DND-41 (cell line): ENCODE measurements at regions not wholly inside any gene's neighbourhood (a gene's known extent, or its start where the extent isn't known, plus 50 kb on each side); places are given as distances from the start of the nearest gene placed in this dataset.

ENCODE experiments used
- ATAC-seq: fragments of 200-7000 bp; cut with Tn5 transposase; 3 replicates; pipeline ENCODE4 v1.9.1; 2021; ENCODE audit warnings: low read depth; ENCODE audit not compliant: insufficient read depth
- DNase-seq: peaks from one replicate; pipeline ENCODE4 v3.0.0-alpha.2; 2020
- H2AFZ ChIP-seq: 2 replicates; pipeline ENCODE4 v1.6.0; 2012; ENCODE audit warnings: low read depth, low read length
- H3K27ac ChIP-seq: 2 replicates; pipeline ENCODE4 v1.5.1; 2012; ENCODE audit warnings: low read length, inconsistent platforms
- H3K27me3 ChIP-seq: fragments of 200-600 bp; sonication (generic); 2 replicates; pipeline ENCODE4 v1.6.0; 2012; ENCODE audit warnings: low read length, mild to moderate bottlenecking, inconsistent platforms; ENCODE audit not compliant: insufficient read depth, poor library complexity
- H3K36me3 ChIP-seq: 2 replicates; pipeline ENCODE4 v1.5.1; 2012; ENCODE audit warnings: low read length, inconsistent platforms; ENCODE audit not compliant: insufficient read depth
- H3K4me1 ChIP-seq: 2 replicates; pipeline ENCODE4 v1.5.1; 2012; ENCODE audit warnings: mild to moderate bottlenecking, low read length; ENCODE audit not compliant: insufficient read depth
- H3K4me2 ChIP-seq: 2 replicates; pipeline ENCODE4 v1.6.0; 2012; ENCODE audit warnings: mild to moderate bottlenecking, moderate library complexity, low read length, inconsistent platforms; ENCODE audit not compliant: insufficient read depth
- H3K4me3 ChIP-seq, 2 experiments: fragments of 200-600 bp in 1 of 2; shearing (Covaris generic) in 1 of 2; 2 replicates each; pipeline ENCODE4 v1.5.1; 2012 to 2016; ENCODE audit warnings: inconsistent platforms in 2 of 2, low read length in 2 of 2, mild to moderate bottlenecking in 2 of 2, low read depth in 1 of 2, moderate library complexity in 1 of 2
- H3K79me2 ChIP-seq: 2 replicates; pipeline ENCODE4 v1.6.0; 2012; ENCODE audit warnings: low read length, inconsistent platforms; ENCODE audit not compliant: insufficient read depth
- H3K9ac ChIP-seq: 2 replicates; pipeline ENCODE4 v1.6.0; 2012; ENCODE audit warnings: low read depth, mild to moderate bottlenecking, inconsistent platforms, low read length, moderate library complexity
- H3K9me3 ChIP-seq: 2 replicates; pipeline ENCODE4 v1.5.1; 2012; ENCODE audit warnings: low read length, moderate library complexity, mild to moderate bottlenecking, inconsistent platforms; ENCODE audit not compliant: insufficient read depth, severe bottlenecking
- H4K20me1 ChIP-seq: 2 replicates; pipeline ENCODE4 v1.6.0; 2012; ENCODE audit warnings: low read length; ENCODE audit not compliant: insufficient read depth
- EZH2 ChIP-seq: IDR thresholded peaks from 3 replicates; pipeline ENCODE4 v1.6.1; 2012; ENCODE audit warnings: borderline replicate concordance, low read depth, mild to moderate bottlenecking, moderate library complexity, low read length, inconsistent platforms; ENCODE audit not compliant: severe bottlenecking
- TF ChIP-seq, protein P1 (sequence below): IDR thresholded peaks from 2 replicates; pipeline ENCODE4 v1.5.1; 2012; ENCODE audit warnings: borderline replicate concordance, low read length, moderate library complexity, mild to moderate bottlenecking; ENCODE audit not compliant: poor library complexity, severe bottlenecking; ENCODE audit errors: extremely low read depth

DNA sequence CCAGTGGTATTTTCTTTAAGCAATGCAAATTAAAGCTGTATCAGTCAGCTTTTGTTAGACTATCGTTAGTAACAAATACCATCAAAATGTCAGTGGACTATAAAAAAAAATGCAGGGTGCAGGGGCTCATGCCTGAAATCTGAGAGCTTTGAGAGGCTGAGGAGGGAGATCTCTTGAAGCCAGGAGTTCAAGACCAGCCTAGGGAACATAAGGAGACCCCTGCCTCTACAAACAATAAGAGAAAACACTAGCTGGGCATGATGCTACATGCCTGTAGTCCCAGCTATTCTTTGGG, 253.7 kb downstream of the MYCN start:
- Histone ChIP-seq H3K4me1 (no peaks in the 10 kb centered on the region), H3K9ac (no peak overlapping the region), H2AFZ (no peak overlapping the region), H3K4me3 (no peak overlapping the region), H3K9me3 (no peaks in the 10 kb centered on the region), H4K20me1 (no peaks in the 10 kb centered on the region), H3K4me2 (no peak overlapping the region), H3K36me3 (no peaks in the 10 kb centered on the region), H3K79me2 (no peaks in the 10 kb centered on the region), H3K27me3 (no peaks in the 10 kb centered on the region), H3K27ac (no peak overlapping the region)
- no peak for DNase-seq
- no peak for TF ChIP-seq EZH2
- no peak for ATAC-seq

DNA sequence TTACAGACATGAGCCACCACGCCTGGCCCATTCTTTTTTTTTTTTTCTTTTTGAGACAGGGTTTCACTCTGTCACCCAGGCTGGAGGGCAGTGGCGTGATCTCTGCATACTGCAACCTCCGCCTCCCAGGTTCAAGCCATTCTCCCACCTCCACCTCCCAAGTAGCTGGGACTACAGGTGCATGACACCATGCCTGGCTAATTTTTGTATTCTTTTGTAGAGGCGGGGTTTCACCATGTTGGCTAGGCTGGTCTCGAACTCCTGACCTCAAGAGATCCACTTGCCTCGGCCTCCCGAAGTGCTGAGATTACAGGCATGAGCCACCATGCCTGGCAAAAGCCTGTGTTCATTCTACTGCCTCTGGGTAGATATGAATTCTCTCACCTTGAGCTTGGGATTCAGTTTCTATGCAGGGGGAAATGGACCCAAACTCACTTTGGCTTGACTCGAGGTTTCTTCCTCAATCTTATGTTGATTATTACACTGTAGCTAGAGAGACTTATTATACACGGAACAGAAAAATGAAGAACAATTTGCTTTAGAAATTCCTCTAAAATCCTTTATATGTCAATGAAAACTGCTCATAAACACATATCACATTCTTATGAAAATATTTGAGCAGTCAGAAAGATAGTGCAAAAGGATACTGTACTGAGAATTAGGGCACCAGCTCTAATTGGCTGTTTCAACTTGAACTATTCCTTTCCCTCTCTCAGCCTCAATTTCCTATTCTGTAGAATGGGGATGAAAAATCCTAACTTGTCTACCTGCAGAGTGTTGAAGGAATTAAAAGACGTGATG, 252.3 kb downstream of the MYCN start:
- Histone ChIP-seq H3K4me2 (no peak overlapping the region), H3K9me3 (no peaks in the 10 kb centered on the region), H3K79me2 (no peaks in the 10 kb centered on the region), H3K27ac (no peak overlapping the region), H3K4me3 (no peak overlapping the region), H3K36me3 (no peaks in the 10 kb centered on the region), H3K27me3 (no peaks in the 10 kb centered on the region), H4K20me1 (no peaks in the 10 kb centered on the region), H2AFZ (no peak overlapping the region), H3K4me1 (no peaks in the 10 kb centered on the region), H3K9ac (no peak overlapping the region)
- ATAC-seq, result no peak
- DNase-seq, result no peak
- TF ChIP-seq, protein P1, sequence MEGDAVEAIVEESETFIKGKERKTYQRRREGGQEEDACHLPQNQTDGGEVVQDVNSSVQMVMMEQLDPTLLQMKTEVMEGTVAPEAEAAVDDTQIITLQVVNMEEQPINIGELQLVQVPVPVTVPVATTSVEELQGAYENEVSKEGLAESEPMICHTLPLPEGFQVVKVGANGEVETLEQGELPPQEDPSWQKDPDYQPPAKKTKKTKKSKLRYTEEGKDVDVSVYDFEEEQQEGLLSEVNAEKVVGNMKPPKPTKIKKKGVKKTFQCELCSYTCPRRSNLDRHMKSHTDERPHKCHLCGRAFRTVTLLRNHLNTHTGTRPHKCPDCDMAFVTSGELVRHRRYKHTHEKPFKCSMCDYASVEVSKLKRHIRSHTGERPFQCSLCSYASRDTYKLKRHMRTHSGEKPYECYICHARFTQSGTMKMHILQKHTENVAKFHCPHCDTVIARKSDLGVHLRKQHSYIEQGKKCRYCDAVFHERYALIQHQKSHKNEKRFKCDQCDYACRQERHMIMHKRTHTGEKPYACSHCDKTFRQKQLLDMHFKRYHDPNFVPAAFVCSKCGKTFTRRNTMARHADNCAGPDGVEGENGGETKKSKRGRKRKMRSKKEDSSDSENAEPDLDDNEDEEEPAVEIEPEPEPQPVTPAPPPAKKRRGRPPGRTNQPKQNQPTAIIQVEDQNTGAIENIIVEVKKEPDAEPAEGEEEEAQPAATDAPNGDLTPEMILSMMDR, result no peak
- no peak for TF ChIP-seq EZH2

DNA sequence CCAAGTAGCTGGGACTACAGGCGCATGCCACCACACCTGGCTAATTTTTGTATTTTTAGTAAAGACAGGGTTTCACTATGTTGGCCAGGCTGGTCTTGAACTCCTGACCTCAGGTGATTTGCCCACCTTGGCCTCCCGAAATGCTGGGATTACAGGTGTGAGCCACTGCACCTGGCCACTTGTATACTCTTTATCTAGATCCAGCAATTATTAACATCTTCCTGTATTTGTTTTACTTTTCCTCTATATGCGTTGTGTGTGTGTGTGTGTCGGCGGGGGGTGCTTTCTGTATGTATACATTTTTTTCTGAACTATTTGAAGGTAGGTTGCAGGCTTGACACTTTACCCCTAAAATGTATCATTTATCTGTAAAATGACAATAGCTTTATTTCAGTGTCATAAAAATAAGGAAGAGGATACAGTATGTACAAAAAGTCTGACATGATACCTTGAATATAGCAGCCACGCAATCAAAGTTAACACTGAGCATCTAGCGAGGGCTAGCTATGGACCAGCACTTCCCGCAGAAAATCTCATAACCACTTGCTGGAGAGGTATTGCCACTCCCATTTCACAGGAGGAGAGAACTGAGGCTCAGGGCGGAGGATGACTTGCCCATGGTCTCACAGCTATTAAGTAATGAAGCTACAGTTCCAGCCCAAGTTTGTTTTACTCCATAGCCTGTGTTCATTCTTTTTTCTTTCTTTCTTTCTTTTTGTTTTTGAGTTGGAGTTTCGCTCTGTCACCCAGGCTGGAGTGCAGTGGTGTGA, 251.3 kb downstream of the MYCN start:
- H3K4me3 ChIP-seq, result no peak overlapping the region
- no peaks in the 10 kb centered on the region for H3K79me2 ChIP-seq
- no peaks in the 10 kb centered on the region for H3K9me3 ChIP-seq
- no peak overlapping the region for H2AFZ ChIP-seq
- DNase-seq (no peak), ATAC-seq (no peak)
- no peak overlapping the region for H3K9ac ChIP-seq
- no peaks in the 10 kb centered on the region for H3K27me3 ChIP-seq
- no peaks in the 10 kb centered on the region for H3K4me1 ChIP-seq
- H3K36me3 ChIP-seq, result no peaks in the 10 kb centered on the region
- no peak overlapping the region for H3K27ac ChIP-seq
- H4K20me1 ChIP-seq, result no peaks in the 10 kb centered on the region
- H3K4me2 ChIP-seq, result no peak overlapping the region
- no peak for TF ChIP-seq EZH2
- TF ChIP-seq, protein P1, result no peak
